Loucy (cell line): ENCODE measurements at regions not wholly inside any gene's neighbourhood (a gene's known extent, or its start where the extent isn't known, plus 50 kb on each side); places are given as distances from the start of the nearest gene placed in this dataset.

Source experiments
- H2AFZ ChIP-seq: fragments of 200-600 bp; sonication (generic); 2 replicates; pipeline ENCODE4 v1.6.0; 2016; ENCODE audit warnings: antibody characterized with exemption, mild to moderate bottlenecking, low read length, moderate library complexity
- H3F3A ChIP-seq: fragments of 200-600 bp; 2 replicates; pipeline ENCODE4 v1.6.0; 2016; ENCODE audit warnings: antibody characterized with exemption, low read depth, mild to moderate bottlenecking
- H3K27me3 ChIP-seq: fragments of 200-600 bp; sonication (generic); 2 replicates; pipeline ENCODE4 v1.6.1; 2014; ENCODE audit warnings: low read length, mild to moderate bottlenecking; ENCODE audit not compliant: insufficient read depth, poor library complexity, severe bottlenecking
- H3K36me3 ChIP-seq: fragments of 200-600 bp; sonication (generic); 2 replicates; pipeline ENCODE4 v1.6.1; 2016; ENCODE audit warnings: low read length; ENCODE audit not compliant: insufficient read depth
- H3K4me1 ChIP-seq: fragments of 200-600 bp; sonication (generic); 2 replicates; pipeline ENCODE4 v1.5.1; 2014; ENCODE audit warnings: low read length, mild to moderate bottlenecking; ENCODE audit not compliant: insufficient read depth, poor library complexity, severe bottlenecking
- H3K4me2 ChIP-seq: fragments of 200-600 bp; sonication (generic); 2 replicates; pipeline ENCODE4 v1.6.0; 2014; ENCODE audit warnings: antibody characterized with exemption, low read length, low read depth, mild to moderate bottlenecking; ENCODE audit not compliant: poor library complexity, severe bottlenecking
- H3K4me3 ChIP-seq: fragments of 200-600 bp; sonication (generic); 2 replicates; pipeline ENCODE4 v1.5.1; 2014; ENCODE audit warnings: low read length, mild to moderate bottlenecking, mixed read lengths; ENCODE audit not compliant: poor library complexity, severe bottlenecking
- H3K79me2 ChIP-seq: fragments of 200-600 bp; sonication (generic); 2 replicates; pipeline ENCODE4 v1.6.1; 2014; ENCODE audit warnings: low read length; ENCODE audit not compliant: insufficient read depth
- H3K9ac ChIP-seq: fragments of 200-600 bp; sonication (generic); 2 replicates; pipeline ENCODE4 v1.6.0; 2014; ENCODE audit warnings: mild to moderate bottlenecking, low read depth, low read length, moderate library complexity; ENCODE audit not compliant: poor library complexity, severe bottlenecking
- H3K9me2 ChIP-seq: fragments of 200-600 bp; sonication (generic); replicated peaks from 2 replicates; pipeline ENCODE4 v1.6.1; 2016; ENCODE audit warnings: low read depth, low read length, mixed read lengths
- H3K9me3 ChIP-seq: fragments of 200-600 bp; sonication (generic); 2 replicates; pipeline ENCODE4 v1.6.1; 2014; ENCODE audit warnings: mild to moderate bottlenecking, antibody characterized with exemption, low read length, low read depth; ENCODE audit not compliant: insufficient read depth
- H4K20me1 ChIP-seq: fragments of 200-600 bp; sonication (generic); 2 replicates; pipeline ENCODE4 v1.6.0; 2014; ENCODE audit warnings: antibody characterized with exemption, low read length, mild to moderate bottlenecking; ENCODE audit not compliant: insufficient read depth, poor library complexity, severe bottlenecking
- EZH2phosphoT487 ChIP-seq: fragments of 200-600 bp; IDR thresholded peaks from 2 replicates; pipeline ENCODE4 v1.6.1; 2018; ENCODE audit warnings: antibody characterized with exemption, mild to moderate bottlenecking, moderate library complexity, borderline replicate concordance
- TF ChIP-seq, protein P1 (sequence below): fragments of 200-600 bp; sonication (generic); conservative IDR thresholded peaks from 2 replicates; pipeline ENCODE4 v1.5.1; 2014; ENCODE audit warnings: mild to moderate bottlenecking, antibody characterized with exemption, low read length

DNA sequence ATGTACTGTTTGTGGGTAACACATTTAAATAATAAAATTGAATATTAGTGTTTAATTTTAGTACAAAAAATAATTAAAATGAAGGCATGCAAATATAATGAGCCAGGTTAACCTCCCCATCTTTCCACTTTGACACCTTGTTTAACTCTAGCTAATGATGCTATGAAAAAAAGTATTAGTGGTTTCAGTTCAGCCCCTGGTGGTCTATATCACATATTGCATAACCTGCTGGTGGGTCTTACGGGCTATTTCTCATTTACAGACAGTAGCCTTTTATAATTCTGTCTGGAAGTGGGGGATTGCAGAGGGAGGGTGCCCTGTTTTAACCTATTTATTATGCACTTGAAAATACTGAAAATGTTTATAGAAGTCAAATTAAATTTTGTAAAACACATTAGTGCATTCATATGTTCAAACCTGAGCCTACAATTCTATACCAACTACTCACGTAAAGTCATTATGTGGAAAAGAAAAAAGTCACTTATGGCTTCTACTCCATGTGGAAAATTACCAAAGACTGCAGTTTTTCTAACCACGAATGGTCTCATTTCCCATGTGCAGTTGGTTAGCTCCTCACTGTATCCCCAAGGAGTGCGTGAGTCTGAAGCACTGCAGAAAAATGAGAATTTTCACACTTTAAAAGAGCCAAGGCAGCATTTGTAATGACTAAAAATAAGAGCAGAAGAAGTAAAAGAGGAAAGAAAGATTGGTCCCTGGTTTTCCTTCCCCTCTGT, 381.0 kb downstream of the MTX2 start:
- H3K4me1 ChIP-seq = peaks cover 6% of the 10 kb centered on the region
- no peak overlapping the region for H3K4me2 ChIP-seq
- TF ChIP-seq, protein P1, sequence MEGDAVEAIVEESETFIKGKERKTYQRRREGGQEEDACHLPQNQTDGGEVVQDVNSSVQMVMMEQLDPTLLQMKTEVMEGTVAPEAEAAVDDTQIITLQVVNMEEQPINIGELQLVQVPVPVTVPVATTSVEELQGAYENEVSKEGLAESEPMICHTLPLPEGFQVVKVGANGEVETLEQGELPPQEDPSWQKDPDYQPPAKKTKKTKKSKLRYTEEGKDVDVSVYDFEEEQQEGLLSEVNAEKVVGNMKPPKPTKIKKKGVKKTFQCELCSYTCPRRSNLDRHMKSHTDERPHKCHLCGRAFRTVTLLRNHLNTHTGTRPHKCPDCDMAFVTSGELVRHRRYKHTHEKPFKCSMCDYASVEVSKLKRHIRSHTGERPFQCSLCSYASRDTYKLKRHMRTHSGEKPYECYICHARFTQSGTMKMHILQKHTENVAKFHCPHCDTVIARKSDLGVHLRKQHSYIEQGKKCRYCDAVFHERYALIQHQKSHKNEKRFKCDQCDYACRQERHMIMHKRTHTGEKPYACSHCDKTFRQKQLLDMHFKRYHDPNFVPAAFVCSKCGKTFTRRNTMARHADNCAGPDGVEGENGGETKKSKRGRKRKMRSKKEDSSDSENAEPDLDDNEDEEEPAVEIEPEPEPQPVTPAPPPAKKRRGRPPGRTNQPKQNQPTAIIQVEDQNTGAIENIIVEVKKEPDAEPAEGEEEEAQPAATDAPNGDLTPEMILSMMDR = peak; percentile 68
- no peak for TF ChIP-seq EZH2phosphoT487
- no peaks in the 10 kb centered on the region for H3F3A ChIP-seq
- H4K20me1 ChIP-seq = no peaks in the 10 kb centered on the region
- H3K27me3 ChIP-seq = no peaks in the 10 kb centered on the region
- no peaks in the 10 kb centered on the region for H3K79me2 ChIP-seq
- no peaks in the 10 kb centered on the region for H3K9me2 ChIP-seq
- H3K36me3 ChIP-seq = no peaks in the 10 kb centered on the region
- no peak overlapping the region for H3K9ac ChIP-seq
- H2AFZ ChIP-seq = peak overlapping the region; percentile 53; the same call in 1 of the 2 replicates
- H3K4me3 ChIP-seq = no peak overlapping the region
- no peaks in the 10 kb centered on the region for H3K9me3 ChIP-seq

DNA sequence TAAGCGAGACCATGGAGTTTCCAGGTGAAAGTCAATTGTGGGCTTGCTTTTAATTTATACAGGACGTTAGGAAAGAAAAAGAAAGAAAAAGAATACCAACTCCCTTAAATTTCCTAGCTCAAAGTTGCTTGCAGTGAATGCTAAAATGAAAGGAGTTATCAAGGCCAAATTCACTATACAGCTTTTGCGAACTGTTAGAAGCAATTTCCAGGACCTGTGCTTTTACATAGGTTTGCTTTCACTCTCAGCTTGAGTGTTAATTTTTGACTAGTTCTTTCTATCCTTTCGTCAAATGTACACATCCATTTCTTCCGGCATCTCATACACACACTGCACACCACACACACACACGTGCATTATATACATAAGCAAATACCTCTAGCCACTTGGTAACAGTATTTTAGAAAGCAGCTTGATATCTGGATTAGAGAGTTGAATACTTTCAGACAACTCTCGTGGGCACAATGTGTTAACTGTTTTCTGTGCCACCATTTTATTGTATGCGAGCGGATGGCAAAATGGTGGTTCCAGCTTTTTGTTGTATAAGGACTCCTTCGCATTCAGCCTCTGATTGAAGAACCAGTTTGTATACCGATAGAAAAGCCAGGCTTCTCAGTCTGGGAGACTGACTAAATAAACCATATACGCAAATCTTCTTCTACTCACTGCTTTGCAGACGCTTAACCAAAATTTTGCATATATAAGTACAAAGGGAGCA, 381.8 kb downstream of the MTX2 start:
- H3K4me1 ChIP-seq = peaks cover 6% of the 10 kb centered on the region
- no peaks in the 10 kb centered on the region for H3F3A ChIP-seq
- H2AFZ ChIP-seq = peak overlapping the region; percentile 53
- H3K79me2 ChIP-seq = no peaks in the 10 kb centered on the region
- TF ChIP-seq, protein P1 = no peak
- no peak for TF ChIP-seq EZH2phosphoT487
- H4K20me1 ChIP-seq = no peaks in the 10 kb centered on the region
- H3K4me3 ChIP-seq = no peak overlapping the region
- H3K27me3 ChIP-seq = no peaks in the 10 kb centered on the region
- H3K9me2 ChIP-seq = no peaks in the 10 kb centered on the region
- no peak overlapping the region for H3K9ac ChIP-seq
- no peaks in the 10 kb centered on the region for H3K36me3 ChIP-seq
- H3K9me3 ChIP-seq = no peaks in the 10 kb centered on the region
- no peak overlapping the region for H3K4me2 ChIP-seq

DNA sequence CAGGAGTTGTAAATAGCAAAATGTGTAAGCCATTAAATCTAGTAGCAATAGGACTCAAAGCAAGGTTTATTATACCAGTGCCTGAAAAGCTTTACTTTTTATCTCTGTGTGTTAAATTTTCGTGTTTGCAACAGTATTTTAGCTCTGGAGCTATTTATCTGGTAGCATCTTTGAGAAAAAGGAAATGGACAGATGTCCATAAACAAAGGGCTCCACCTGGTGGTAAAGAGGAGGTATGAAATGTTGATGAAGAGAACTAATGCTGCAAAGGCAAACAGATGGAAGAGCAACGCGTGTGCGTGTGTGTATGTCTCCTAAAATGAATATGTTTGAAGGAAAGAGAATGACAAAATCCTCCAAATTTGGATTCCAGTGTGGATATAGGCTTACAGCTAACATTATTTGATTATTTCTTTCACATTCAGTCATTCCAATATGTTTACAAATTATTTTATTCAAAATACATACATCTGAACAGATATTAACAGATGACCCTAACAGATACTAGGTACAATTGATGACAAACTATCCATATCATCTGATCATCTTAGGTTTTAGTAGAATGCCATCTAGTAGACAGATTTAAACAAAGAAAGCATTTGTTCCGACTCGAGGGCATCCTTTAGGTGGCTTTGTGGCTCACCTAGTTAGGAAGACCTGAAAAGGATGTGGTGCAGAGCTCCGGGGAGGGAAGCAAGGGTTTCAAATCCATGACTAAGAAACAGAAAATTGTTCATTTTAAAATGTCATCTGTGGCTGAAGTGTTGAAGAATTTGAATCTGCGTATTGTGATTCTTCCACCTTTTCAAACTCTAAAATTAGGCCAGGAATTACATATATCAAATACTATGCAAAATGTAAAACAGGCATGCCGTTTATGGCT, 383.3 kb downstream of the MTX2 start:
- Histone ChIP-seq H3K4me3 (no peak overlapping the region), H3F3A (no peaks in the 10 kb centered on the region), H3K27me3 (no peaks in the 10 kb centered on the region), H2AFZ (peak overlapping the region; percentile 93; the same call in 1 of the 2 replicates), H3K9me2 (no peaks in the 10 kb centered on the region), H3K79me2 (no peaks in the 10 kb centered on the region), H3K9me3 (no peaks in the 10 kb centered on the region), H3K36me3 (no peaks in the 10 kb centered on the region), H3K4me2 (no peak overlapping the region), H4K20me1 (no peaks in the 10 kb centered on the region), H3K9ac (no peak overlapping the region), H3K4me1 (peaks cover 6% of the 10 kb centered on the region)
- no peak for TF ChIP-seq EZH2phosphoT487
- TF ChIP-seq, protein P1 = peak; percentile 85
